ACHN (cell line): ENCODE measurements at regions not wholly inside any gene's neighbourhood (a gene's known extent, or its start where the extent isn't known, plus 50 kb on each side); places are given as distances from the start of the nearest gene placed in this dataset.
A peak's percentile ranks its signal among the peaks of the same experiment; 100 is the strongest.

ENCODE experiments used
- DNase-seq: peaks from one replicate; pipeline ENCODE4 v3.0.0-alpha.2; 2015
- in situ Hi-C: cut with HindIII; loops from 2 replicates; pipeline ENCODE4 v1.10.0; 2017; ENCODE audit warnings: low sequenced_read_pairs, low pct_ligation_motif_present, low pct_unique_long_range_greater_than_20kb

- in situ Hi-C loops: no loop called here
- no peak for DNase-seq
These were observed 361.8 kb downstream of the QKI start for GRCh38 chr6:163776196-163776905.

GRCh38 chr6:163775313-163775712, 360.8 kb downstream of the QKI start:
- in situ Hi-C loops: no loop called here
- no peak for DNase-seq

- no peak for DNase-seq
- in situ Hi-C loops: no loop called here
These were observed 360.0 kb downstream of the QKI start for GRCh38 chr6:163774485-163774884.

- DNase-seq: no peak
- in situ Hi-C loops: no loop called here
These were observed 359.1 kb downstream of the QKI start for GRCh38 chr6:163773646-163774045.

- DNase-seq: no peak
- in situ Hi-C loops: no loop called here
These were observed 358.2 kb downstream of the QKI start for GRCh38 chr6:163772701-163773100.

- no peak for DNase-seq
- in situ Hi-C loops: no loop called here
These were observed 356.7 kb downstream of the QKI start for GRCh38 chr6:163771180-163771579.

GRCh38 chr6:163768905-163769304, 354.4 kb downstream of the QKI start:
- in situ Hi-C loops: no loop called here
- DNase-seq: no peak

GRCh38 chr6:163766936-163767335, 352.4 kb downstream of the QKI start:
- DNase-seq: no peak
- in situ Hi-C loops: no loop called here

GRCh38 chr6:163765335-163765734, 350.8 kb downstream of the QKI start:
- in situ Hi-C loops: no loop called here
- no peak for DNase-seq

- no peak for DNase-seq
- in situ Hi-C loops: no loop called here
These were observed 350.0 kb downstream of the QKI start for GRCh38 chr6:163764565-163764964.

GRCh38 chr6:163761481-163761880, 347.0 kb downstream of the QKI start:
- in situ Hi-C loops: no loop called here
- DNase-seq: no peak

GRCh38 chr6:163760860-163761259, 346.3 kb downstream of the QKI start:
- DNase-seq: no peak
- in situ Hi-C loops: no loop called here

GRCh38 chr6:163759542-163759941, 345.0 kb downstream of the QKI start:
- peak; percentile 48 for DNase-seq
- in situ Hi-C loops: no loop called here

- DNase-seq: no peak
- in situ Hi-C loops: no loop called here
These were observed 343.0 kb downstream of the QKI start for GRCh38 chr6:163757520-163757919.

- no peak for DNase-seq
- in situ Hi-C loops: no loop called here
These were observed 341.6 kb downstream of the QKI start for GRCh38 chr6:163756079-163756478.

- in situ Hi-C loops: no loop called here
These were observed 340.3 kb downstream of the QKI start for GRCh38 chr6:163754866-163755265.

GRCh38 chr6:163753430-163753829, 338.9 kb downstream of the QKI start:
- in situ Hi-C loops: no loop called here
- no peak for DNase-seq

More at GRCh38 chr6:163754866-163755265, 340.3 kb downstream of the QKI start:
- DNase-seq: no peak

- no peak for DNase-seq
- in situ Hi-C loops: no loop called here
These were observed 337.9 kb downstream of the QKI start for GRCh38 chr6:163752446-163752845.

GRCh38 chr6:163751032-163751525, 336.6 kb downstream of the QKI start:
- in situ Hi-C loops: no loop called here
- DNase-seq: no peak

- no peak for DNase-seq
- in situ Hi-C loops: no loop called here
These were observed 336.0 kb downstream of the QKI start for GRCh38 chr6:163750431-163751031.
